K562 (cell line): ENCODE measurements at regions not wholly inside any gene's neighbourhood (a gene's known extent, or its start where the extent isn't known, plus 50 kb on each side); places are given as distances from the start of the nearest gene placed in this dataset.

ENCODE experiments used
- ATAC-seq: fragments of 200-7000 bp; cut with Tn5 transposase; 3 replicates; pipeline ENCODE4 v1.9.1; 2020; ENCODE audit warnings: moderate library complexity
- BruUV-seq: library from RNA; stranded (reverse); fragments of 400-500 nt; replicated peaks from 2 replicates; lab custom pipeline; 2021; lab: Mats Ljungman, UMichigan
- CTCF ChIA-PET: fragments of 300-600 bp; formaldehyde crosslinking; extraction: SDS; loops from one replicate; lab custom pipeline; 2021; ENCODE audit warnings: low intra/inter-chr PET ratio; lab: Yijun Ruan, JAX
- POLR2A ChIA-PET: fragments of 300-600, 350-650 bp; sonication (Branson Sonifier 250); formaldehyde crosslinking; extraction: SDS; loops from one replicate; lab custom pipeline; 2021; ENCODE audit warnings: antibody characterized with exemption, inconsistent platforms; lab: Yijun Ruan, JAX
- DNase-seq, 4 experiments: peaks; one replicate each; pipeline versions ENCODE4 v3.0.0 to v3.0.0-alpha.2; 2011 to 2018; ENCODE audit warnings: low spot score in 3 of 4, mixed read lengths in 3 of 4; ENCODE audit errors: extremely low read depth in 1 of 4
- FAIRE-seq: peaks from 2 replicates; lab custom pipeline; 2011; peaks lifted over from hg19 to GRCh38; lab: Jason Lieb, UNC
- H2AFZ ChIP-seq: 2 replicates; pipeline ENCODE4 v1.6.0; 2011; ENCODE audit warnings: low read depth, low read length, control low read depth, inconsistent platforms
- H3K27ac ChIP-seq: fragments of 200-600 bp; 3 replicates; pipeline ENCODE4 v1.8.0; 2011; ENCODE audit warnings: low read depth, mild to moderate bottlenecking, control low read depth, inconsistent platforms, low read length, moderate library complexity, mixed read lengths; ENCODE audit errors: extremely low read depth
- H3K27me3 ChIP-seq, 2 experiments: fragments of 300-600 bp in 1 of 2; 2 replicates in 1 of 2; 3 replicates in 1 of 2; pipeline versions ENCODE4 v1.6.0 to v1.8.0; 2011; ENCODE audit warnings: inconsistent platforms in 2 of 2, low read length in 2 of 2, mild to moderate bottlenecking in 1 of 2, mixed read lengths in 1 of 2, moderate library complexity in 1 of 2; ENCODE audit not compliant: control insufficient read depth in 2 of 2, insufficient read depth in 2 of 2
- H3K36me3 ChIP-seq: fragments of 300-600 bp; 3 replicates; pipeline ENCODE4 v1.8.0; 2011; ENCODE audit warnings: mild to moderate bottlenecking, low read length, inconsistent platforms; ENCODE audit not compliant: control insufficient read depth, insufficient read depth
- H3K4me1 ChIP-seq, 2 experiments: fragments of 200-600 bp in 1 of 2; replicated peaks in 1 of 2; 2 replicates in 1 of 2; 3 replicates in 1 of 2; pipeline versions ENCODE4 v1.5.1 to v1.8.0; 2011; ENCODE audit warnings: inconsistent platforms in 2 of 2, low read length in 2 of 2, mild to moderate bottlenecking in 1 of 2, mixed read lengths in 1 of 2, moderate library complexity in 1 of 2; ENCODE audit not compliant: control insufficient read depth in 2 of 2, insufficient read depth in 2 of 2
- H3K4me2 ChIP-seq: 2 replicates; pipeline ENCODE4 v1.6.1; 2011; ENCODE audit warnings: low read length, control low read depth, inconsistent platforms, mixed read lengths; ENCODE audit not compliant: insufficient read depth
- H3K4me3 ChIP-seq: fragments of 200-600 bp; sonication (generic), shearing (Covaris generic); 2 replicates; pipeline ENCODE4 v1.5.1; 2016; ENCODE audit warnings: control low read depth, inconsistent platforms
- H3K79me2 ChIP-seq: fragments of 200-600 bp; 3 replicates; pipeline ENCODE4 v1.8.0; 2011; ENCODE audit warnings: low read length, inconsistent platforms; ENCODE audit not compliant: control insufficient read depth, insufficient read depth
- H3K9ac ChIP-seq, 2 experiments: 2 replicates each; pipeline versions ENCODE4 v1.6.0 to v1.6.1; 2011; ENCODE audit warnings: low read depth in 2 of 2, low read length in 2 of 2, control low read depth in 1 of 2, inconsistent platforms in 1 of 2, mild to moderate bottlenecking in 1 of 2, mixed read lengths in 1 of 2; ENCODE audit not compliant: insufficient read depth in 1 of 2
- H3K9me1 ChIP-seq: one replicate; pipeline ENCODE4 v1.6.0; 2011; ENCODE audit warnings: inconsistent platforms, mild to moderate bottlenecking, low read length, moderate library complexity; ENCODE audit not compliant: control insufficient read depth, insufficient read depth
- H3K9me3 ChIP-seq: replicated peaks from 2 replicates; pipeline ENCODE4 v1.5.1; 2011; ENCODE audit warnings: low read depth, low read length, inconsistent platforms; ENCODE audit not compliant: control insufficient read depth, insufficient read depth
- H4K20me1 ChIP-seq: replicated peaks from 2 replicates; pipeline ENCODE4 v1.6.1; 2011; ENCODE audit warnings: low read length, inconsistent platforms, mixed read lengths; ENCODE audit not compliant: control insufficient read depth, insufficient read depth
- CBFA2T3 ChIP-seq: fragments of 450-650 bp; IDR thresholded peaks from 2 replicates; pipeline ENCODE4 v1.6.1; 2017
- CBFB ChIP-seq: sonication (generic); formaldehyde crosslinking; IDR thresholded peaks from 2 replicates; pipeline ENCODE4 v1.4.0; 2020; ENCODE audit warnings: mild to moderate bottlenecking, missing genetic modification reagents
- CEBPB ChIP-seq: fragments of 450-650 bp; IDR thresholded peaks from 2 replicates; pipeline ENCODE4 v1.6.1; 2016; ENCODE audit warnings: missing genetic modification characterization, missing compliant biosample characterization
- DDX20 ChIP-seq: fragments of 450-650 bp; IDR thresholded peaks from 2 replicates; pipeline ENCODE4 v1.6.1; 2016; ENCODE audit warnings: missing genetic modification characterization, low read depth, mild to moderate bottlenecking, missing compliant biosample characterization, moderate library complexity
- EP300 ChIP-seq: IDR thresholded peaks from 2 replicates; pipeline ENCODE4 v1.6.1; 2012; ENCODE audit warnings: low read length, improper control_type of control experiment
- FOXO4 ChIP-seq: fragments of 450-650 bp; formaldehyde crosslinking; IDR thresholded peaks from 2 replicates; pipeline ENCODE4 v1.4.0; 2020; ENCODE audit warnings: mild to moderate bottlenecking, moderate library complexity
- HNRNPUL1 ChIP-seq: fragments of 200-400 bp; formaldehyde crosslinking; IDR thresholded peaks from 2 replicates; pipeline ENCODE4 v1.6.1; 2017; ENCODE audit warnings: low read length
- KAT7 ChIP-seq: sonication (generic); formaldehyde crosslinking; IDR thresholded peaks from 2 replicates; pipeline ENCODE4 v1.8.0; 2022; ENCODE audit warnings: missing genetic modification reagents, mild to moderate bottlenecking, borderline replicate concordance
- PHB2 ChIP-seq: fragments of 450-650 bp; IDR thresholded peaks from 2 replicates; pipeline ENCODE4 v1.6.1; 2017; ENCODE audit warnings: low read depth
- POLR2AphosphoS2 ChIP-seq: IDR thresholded peaks from 2 replicates; pipeline ENCODE4 v1.6.1; 2012; ENCODE audit warnings: low read length, improper control_type of control experiment
- POLR2H ChIP-seq: IDR thresholded peaks from 2 replicates; pipeline ENCODE4 v1.6.1; 2016; ENCODE audit warnings: missing genetic modification characterization, low read depth, mild to moderate bottlenecking, control low read depth, missing compliant biosample characterization, moderate library complexity
- SAFB2 ChIP-seq: fragments of 200-400 bp; formaldehyde crosslinking; IDR thresholded peaks from 2 replicates; pipeline ENCODE4 v1.6.1; 2018; ENCODE audit warnings: borderline replicate concordance, low read length, low read depth, moderate library complexity; ENCODE audit not compliant: severe bottlenecking
- SAP30 ChIP-seq: fragments of 200-600 bp; sonication (generic); IDR thresholded peaks from 2 replicates; pipeline ENCODE4 v1.6.1; 2012; ENCODE audit warnings: borderline replicate concordance, low read depth, mild to moderate bottlenecking, moderate library complexity, low read length, control low read depth, inconsistent platforms; ENCODE audit not compliant: insufficient read depth, poor library complexity, severe bottlenecking
- SNAPC5 ChIP-seq: fragments of 250-450 bp; sonication (Bioruptor Pico); IDR thresholded peaks from 2 replicates; pipeline ENCODE4 v1.8.0; 2021; ENCODE audit warnings: moderate library complexity, mild to moderate bottlenecking, inconsistent platforms
- STAT5A ChIP-seq: IDR thresholded peaks from 2 replicates; pipeline ENCODE4 v1.6.1; 2012; ENCODE audit warnings: low read length, inconsistent platforms, borderline replicate concordance
- ZBTB7A ChIP-seq: IDR thresholded peaks from 2 replicates; pipeline ENCODE4 v1.6.1; 2011; ENCODE audit warnings: low read depth, mild to moderate bottlenecking, low read length, moderate library complexity, borderline replicate concordance; ENCODE audit not compliant: control insufficient read depth
- ZNF165 ChIP-seq: fragments of 250-450 bp; sonication (Bioruptor Pico); IDR thresholded peaks from 2 replicates; pipeline ENCODE4 v1.4.0; 2020; ENCODE audit warnings: borderline replicate concordance
- ZNF212 ChIP-seq: fragments of 450-650 bp; formaldehyde crosslinking; IDR thresholded peaks from 2 replicates; pipeline ENCODE4 v1.4.0; 2020; ENCODE audit warnings: mild to moderate bottlenecking
- ZNF445 ChIP-seq: fragments of 250-450 bp; sonication (Bioruptor Pico); IDR thresholded peaks from 2 replicates; pipeline ENCODE4 v1.4.0; 2020; ENCODE audit warnings: low read depth, mild to moderate bottlenecking, moderate library complexity
- ZNF766 ChIP-seq: fragments of 200-800 bp; sonication (Bioruptor generic); conservative IDR thresholded peaks from 2 replicates; pipeline ENCODE4 v1.6.1; 2016; ENCODE audit warnings: missing genetic modification characterization, missing compliant biosample characterization
- WGBS: fragments of 100-300 bp; shearing (Covaris generic); methylation state at CpG from one replicate; pipeline ENCODE4 v1.1.6; 2016; ENCODE audit warnings: low coverage, mixed read lengths; ENCODE audit not compliant: insufficient coverage; ENCODE audit errors: missing lambda C conversion rate; 5-methylcytosine and 5-hydroxymethylcytosine counted together
- in situ Hi-C: fragments of 300-500 bp; cut with MboI; formaldehyde crosslinking; loops from 4 replicates; pipeline ENCODE4 v1.15.0; 2018; ENCODE audit warnings: inconsistent platforms, mixed read lengths
- intact Hi-C: fragments of 100-400 bp; cut with micrococcal nuclease; formaldehyde crosslinking; loops from 2 replicates; pipeline ENCODE4 v1.14.2; 2022

GRCh38 chr7:121798896-121799295 is 74.1 kb upstream of the PTPRZ1 start (continued):
- TF ChIP-seq ZBTB7A, result no peak
- no peak for TF ChIP-seq SAP30

- Histone ChIP-seq H3K27ac (no peak overlapping the region), H3K9me1 (no peaks in the 10 kb centered on the region), H3K27me3 (no peaks in the 10 kb centered on the region), H3K4me1 (no peaks in the 10 kb centered on the region), H3K79me2 (no peaks in the 10 kb centered on the region), H3K4me3 (no peak overlapping the region), H3K4me2 (no peak overlapping the region), H2AFZ (no peak overlapping the region), H3K9ac (no peak overlapping the region), H3K36me3 (no peaks in the 10 kb centered on the region), H4K20me1 (no peaks in the 10 kb centered on the region), H3K9me3 (no peaks in the 10 kb centered on the region)
- intact Hi-C loops (no loop called here), in situ Hi-C loops (no loop called here)
- 0% methylated on average over 2 of the region's 2 CpGs for WGBS
- ChIA-PET CTCF (no interaction called here), POLR2A (no interaction called here)
- no peak for ATAC-seq
- BruUV-seq, result no TSS peak
- DNase-seq, result no peak
- no peak for FAIRE-seq
- TF ChIP-seq POLR2AphosphoS2, result no peak
- TF ChIP-seq POLR2H (tag), result no peak
- no peak for TF ChIP-seq CBFA2T3
- TF ChIP-seq CEBPB (tag), result no peak
- no peak for TF ChIP-seq SNAPC5 (CRISPR knock-in tag)
- no peak for TF ChIP-seq ZNF212 (CRISPR knock-in tag)
- TF ChIP-seq EP300, result no peak
- no peak for TF ChIP-seq CBFB
- TF ChIP-seq ZNF766 (CRISPR knock-in tag), result no peak
- no peak for TF ChIP-seq HNRNPUL1
- no peak for TF ChIP-seq DDX20 (tag)
- no peak for TF ChIP-seq ZNF165
- no peak for TF ChIP-seq KAT7 (CRISPR knock-in tag)
- TF ChIP-seq FOXO4, result no peak
- TF ChIP-seq SAFB2, result no peak
- no peak for TF ChIP-seq ZNF445 (CRISPR knock-in tag)
- TF ChIP-seq PHB2, result no peak
- TF ChIP-seq STAT5A, result no peak
Measured at GRCh38 chr7:121798453-121798840, 74.5 kb upstream of the PTPRZ1 start.
